Body of pancreas (tissue), 4 donors: ENCODE measurements at regions not wholly inside any gene's neighbourhood (a gene's known extent, or its start where the extent isn't known, plus 50 kb on each side); places are given as distances from the start of the nearest gene placed in this dataset.

Experiments used
- ATAC-seq: fragments of 150-250 bp; one replicate; pipeline ENCODE4 v1.9.1; 2016
- DNase-seq, 4 donors: peaks; one replicate each; pipeline ENCODE4 v3.0.0-alpha.2; 2019
- H3K27ac ChIP-seq, 4 donors: fragments of 200-600 bp; sonication (generic); 1 replicate in 3 of 4; 2 replicates in 1 of 4; pipeline versions ENCODE4 v1.5.1 to v1.6.1; 2016 to 2019; ENCODE audit warnings: mild to moderate bottlenecking in 1 of 4, mixed read lengths in 1 of 4, moderate library complexity in 1 of 4
- H3K27me3 ChIP-seq, 2 donors: fragments of 200-600 bp; sonication (generic); one replicate each; pipeline ENCODE4 v1.6.0; 2016; ENCODE audit warnings: mild to moderate bottlenecking in 1 of 2
- H3K36me3 ChIP-seq, 2 donors: fragments of 200-600 bp; sonication (generic); replicated peaks in 1 of 2; 2 replicates each; pipeline ENCODE4 v1.5.1; 2016; ENCODE audit warnings: low read depth in 2 of 2; ENCODE audit not compliant: insufficient read depth in 1 of 2
- H3K4me1 ChIP-seq: fragments of 200-600 bp; sonication (generic); one replicate; pipeline ENCODE4 v1.6.0; 2016
- H3K4me3 ChIP-seq, 2 donors: fragments of 200-600 bp; sonication (generic); 1 replicate in 1 of 2; 2 replicates in 1 of 2; pipeline ENCODE4 v1.5.1; 2016 to 2019
- H3K9me3 ChIP-seq, 3 donors: fragments of 200-600 bp; sonication (generic); 1 replicate in 2 of 3; 2 replicates in 1 of 3; pipeline ENCODE4 v1.5.1; 2016
- CTCF ChIP-seq, 7 experiments: fragments of 450-650 bp in 4 of 7; fragments of 200-600 bp in 3 of 7; sonication (generic) in 3 of 7; IDR thresholded peaks; one replicate each; pipeline ENCODE4 v1.5.1; 2016 to 2019; ENCODE audit warnings: antibody characterized with exemption in 7 of 7
- POLR2A ChIP-seq, 3 donors: fragments of 450-650 bp; IDR thresholded peaks; one replicate each; pipeline ENCODE4 v1.6.1; 2016; ENCODE audit warnings: antibody characterized with exemption in 3 of 3, mild to moderate bottlenecking in 2 of 3
- WGBS, 2 donors: methylation state at CpG; one replicate each; pipeline ENCODE4 v1.1.5; 2017; 5-methylcytosine and 5-hydroxymethylcytosine counted together
- intact Hi-C: fragments of 100-400 bp; cut with DNase I; formaldehyde crosslinking; loops from one replicate; pipeline ENCODE4 v1.15.1; 2023

GRCh38 chr5:97729938-97730337, 546.9 kb upstream of the RIOK2 start:
- intact Hi-C loops = no loop called here
- no peak for ATAC-seq
- no peak for TF ChIP-seq POLR2A (IDR thresholded peaks at IDR 0.05)
- no peak for TF ChIP-seq CTCF (IDR thresholded peaks at IDR 0.05)
- no peaks in the 10 kb centered on the region for H3K9me3 ChIP-seq
- no peaks in the 10 kb centered on the region for H3K36me3 ChIP-seq
- H3K27me3 ChIP-seq = no peaks in the 10 kb centered on the region
- H3K27ac ChIP-seq = no peak overlapping the region
- no peak for DNase-seq
- no peaks in the 10 kb centered on the region for H3K4me1 ChIP-seq
- H3K4me3 ChIP-seq = no peak overlapping the region

- TF ChIP-seq CTCF (IDR thresholded peaks at IDR 0.05) = no peak
- TF ChIP-seq POLR2A (IDR thresholded peaks at IDR 0.05) = no peak
- Histone ChIP-seq H3K36me3 (no peaks in the 10 kb centered on the region), H3K27ac (no peak overlapping the region), H3K9me3 (no peaks in the 10 kb centered on the region), H3K4me3 (no peak overlapping the region), H3K27me3 (no peaks in the 10 kb centered on the region), H3K4me1 (no peaks in the 10 kb centered on the region)
- WGBS, 2 donors = 72% methylated on average over 3 of the region's 3 CpGs
- ATAC-seq (no peak), DNase-seq (no peak)
- intact Hi-C loops = no loop called here
Observed at GRCh38 chr5:97735209-97735608, 552.2 kb upstream of the RIOK2 start.

GRCh38 chr5:97737608-97738007, 554.6 kb upstream of the RIOK2 start:
- Histone ChIP-seq H3K9me3 (no peaks in the 10 kb centered on the region), H3K4me1 (no peaks in the 10 kb centered on the region), H3K4me3 (no peak overlapping the region), H3K36me3 (no peaks in the 10 kb centered on the region), H3K27ac (no peak overlapping the region), H3K27me3 (no peaks in the 10 kb centered on the region)
- no peak for TF ChIP-seq CTCF (IDR thresholded peaks at IDR 0.05)
- no peak for TF ChIP-seq POLR2A (IDR thresholded peaks at IDR 0.05)
- 82 to 87% methylated on average over 6 of the region's 6 CpGs for WGBS, 2 donors
- ATAC-seq (no peak), DNase-seq (no peak)
- intact Hi-C loops = no loop called here

- H3K4me1 ChIP-seq = no peaks in the 10 kb centered on the region
- intact Hi-C loops = no loop called here
- H3K36me3 ChIP-seq = no peaks in the 10 kb centered on the region
- 79 to 94% methylated on average over 4 of the region's 4 CpGs for WGBS, 2 donors
- no peak for DNase-seq
- ATAC-seq = no peak
- no peak overlapping the region for H3K27ac ChIP-seq
- H3K4me3 ChIP-seq = no peak overlapping the region
- TF ChIP-seq POLR2A (IDR thresholded peaks at IDR 0.05) (no peak), CTCF (IDR thresholded peaks at IDR 0.05) (no peak)
- H3K27me3 ChIP-seq = no peaks in the 10 kb centered on the region
- H3K9me3 ChIP-seq = no peaks in the 10 kb centered on the region
Observed at GRCh38 chr5:97745817-97746216, 562.8 kb upstream of the RIOK2 start.

- no peaks in the 10 kb centered on the region for H3K9me3 ChIP-seq
- 78 to 84% methylated on average over 2 of the region's 2 CpGs for WGBS, 2 donors
- H3K27ac ChIP-seq = no peak overlapping the region
- no peaks in the 10 kb centered on the region for H3K36me3 ChIP-seq
- DNase-seq (no peak), ATAC-seq (no peak)
- no peaks in the 10 kb centered on the region for H3K27me3 ChIP-seq
- intact Hi-C loops = no loop called here
- H3K4me3 ChIP-seq = no peak overlapping the region
- TF ChIP-seq POLR2A (IDR thresholded peaks at IDR 0.05) (no peak), CTCF (IDR thresholded peaks at IDR 0.05) (no peak)
- no peaks in the 10 kb centered on the region for H3K4me1 ChIP-seq
Observed at GRCh38 chr5:97750576-97750975, 567.5 kb upstream of the RIOK2 start.
